CD4-positive, alpha-beta T cell treated with Interleukin-12 subunit alpha and Interleukin-12 subunit beta, for 1 hour (primary cell): ENCODE measurements at regions not wholly inside any gene's neighbourhood (a gene's known extent, or its start where the extent isn't known, plus 50 kb on each side); places are given as distances from the start of the nearest gene placed in this dataset.

Experiments
- DNase-seq: peaks from one replicate; pipeline ENCODE4 v3.0.0-alpha.2; 2020

- no peak for DNase-seq
These were observed 198.6 kb downstream of the AXIN2 start for GRCh38 chr17:65362826-65363225.

GRCh38 chr17:65360961-65361552, 200.4 kb downstream of the AXIN2 start:
- no peak for DNase-seq

GRCh38 chr17:65359016-65359415, 202.4 kb downstream of the AXIN2 start:
- no peak for DNase-seq

- DNase-seq, result no peak
These were observed 204.9 kb downstream of the AXIN2 start for GRCh38 chr17:65356536-65356935.

- no peak for DNase-seq
These were observed 206.2 kb downstream of the AXIN2 start for GRCh38 chr17:65355246-65355645.

- no peak for DNase-seq
These were observed 211.5 kb downstream of the AXIN2 start for GRCh38 chr17:65349916-65350315.

- no peak for DNase-seq
These were observed 209.0 kb downstream of the RGS9 start for GRCh38 chr17:65346166-65346565.

GRCh38 chr17:65345261-65346005, 208.3 kb downstream of the RGS9 start:
- DNase-seq, result no peak

GRCh38 chr17:65340401-65340800, 203.2 kb downstream of the RGS9 start:
- no peak for DNase-seq

- DNase-seq, result no peak
These were observed 197.2 kb downstream of the RGS9 start for GRCh38 chr17:65334406-65334805.

- no peak for DNase-seq
These were observed 195.6 kb downstream of the RGS9 start for GRCh38 chr17:65332779-65333178.

- DNase-seq, result no peak
These were observed 195.2 kb downstream of the RGS9 start for GRCh38 chr17:65332375-65332774.

GRCh38 chr17:65328567-65328966, 191.4 kb downstream of the RGS9 start:
- DNase-seq, result no peak

- DNase-seq, result no peak
These were observed 187.6 kb downstream of the RGS9 start for GRCh38 chr17:65324611-65325342.

- DNase-seq, result no peak
These were observed 185.9 kb downstream of the RGS9 start for GRCh38 chr17:65323049-65323448.

GRCh38 chr17:65320820-65321219, 183.7 kb downstream of the RGS9 start:
- DNase-seq, result no peak

- no peak for DNase-seq
These were observed 177.0 kb downstream of the RGS9 start for GRCh38 chr17:65314212-65314611.

- no peak for DNase-seq
These were observed 175.7 kb downstream of the RGS9 start for GRCh38 chr17:65312718-65313377.

- DNase-seq, result no peak
These were observed 174.1 kb downstream of the RGS9 start for GRCh38 chr17:65311261-65311660.

- no peak for DNase-seq
These were observed 170.8 kb downstream of the RGS9 start for GRCh38 chr17:65307961-65308316.

- no peak for DNase-seq
These were observed 170.2 kb downstream of the RGS9 start for GRCh38 chr17:65307081-65307960.

GRCh38 chr17:65305778-65306177, 168.6 kb downstream of the RGS9 start:
- DNase-seq, result no peak

- no peak for DNase-seq
These were observed 167.9 kb downstream of the RGS9 start for GRCh38 chr17:65305116-65305515.
